GM10266 (cell line): ENCODE measurements at regions not wholly inside any gene's neighbourhood (a gene's known extent, or its start where the extent isn't known, plus 50 kb on each side); places are given as distances from the start of the nearest gene placed in this dataset.

Source experiments
- DNase-seq: peaks from one replicate; pipeline ENCODE4 v3.0.0; 2012; ENCODE audit errors: extremely low spot score
- TF ChIP-seq, protein P1 (sequence below): IDR thresholded peaks from 2 replicates; pipeline ENCODE4 v1.5.1; 2012; ENCODE audit warnings: mild to moderate bottlenecking, low read depth; ENCODE audit not compliant: control insufficient read depth, insufficient read depth; ENCODE audit errors: missing control alignments

DNA sequence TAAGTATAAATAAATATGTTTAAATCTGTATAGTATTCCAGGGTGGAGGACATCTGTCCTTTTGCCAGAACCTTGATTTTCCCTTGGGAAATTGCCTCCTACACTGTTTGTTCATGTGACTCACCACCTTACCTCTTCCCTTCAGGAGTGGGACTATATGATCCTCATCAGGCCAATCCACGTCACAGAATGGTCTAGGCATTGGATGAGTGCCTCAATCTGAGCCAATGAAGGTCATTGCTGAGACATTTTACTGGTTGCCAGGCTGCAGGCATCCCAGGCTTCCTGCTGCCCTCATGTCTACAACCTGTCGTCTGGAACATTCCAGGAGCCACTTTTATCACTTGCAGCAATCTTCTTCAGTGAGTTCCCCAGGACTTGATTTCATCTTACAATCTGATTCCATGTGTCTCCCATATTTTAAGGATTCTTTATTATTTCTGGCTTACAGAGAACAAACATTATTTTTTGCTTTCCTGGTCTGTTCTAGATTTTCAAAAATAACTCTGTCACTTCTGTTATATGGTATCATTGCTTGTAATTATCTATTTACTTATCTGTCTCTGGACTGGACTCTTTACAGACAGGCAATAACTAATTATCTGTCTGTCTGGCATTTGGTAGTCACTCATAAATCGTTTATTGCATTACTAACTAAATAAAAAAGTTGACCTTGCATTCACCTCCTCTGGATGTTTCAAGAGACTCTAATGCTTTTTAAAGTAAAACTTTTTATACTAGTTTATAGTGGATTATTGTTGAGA is 107.3 kb upstream of the APC start:
- DNase-seq = no peak
- TF ChIP-seq, protein P1, sequence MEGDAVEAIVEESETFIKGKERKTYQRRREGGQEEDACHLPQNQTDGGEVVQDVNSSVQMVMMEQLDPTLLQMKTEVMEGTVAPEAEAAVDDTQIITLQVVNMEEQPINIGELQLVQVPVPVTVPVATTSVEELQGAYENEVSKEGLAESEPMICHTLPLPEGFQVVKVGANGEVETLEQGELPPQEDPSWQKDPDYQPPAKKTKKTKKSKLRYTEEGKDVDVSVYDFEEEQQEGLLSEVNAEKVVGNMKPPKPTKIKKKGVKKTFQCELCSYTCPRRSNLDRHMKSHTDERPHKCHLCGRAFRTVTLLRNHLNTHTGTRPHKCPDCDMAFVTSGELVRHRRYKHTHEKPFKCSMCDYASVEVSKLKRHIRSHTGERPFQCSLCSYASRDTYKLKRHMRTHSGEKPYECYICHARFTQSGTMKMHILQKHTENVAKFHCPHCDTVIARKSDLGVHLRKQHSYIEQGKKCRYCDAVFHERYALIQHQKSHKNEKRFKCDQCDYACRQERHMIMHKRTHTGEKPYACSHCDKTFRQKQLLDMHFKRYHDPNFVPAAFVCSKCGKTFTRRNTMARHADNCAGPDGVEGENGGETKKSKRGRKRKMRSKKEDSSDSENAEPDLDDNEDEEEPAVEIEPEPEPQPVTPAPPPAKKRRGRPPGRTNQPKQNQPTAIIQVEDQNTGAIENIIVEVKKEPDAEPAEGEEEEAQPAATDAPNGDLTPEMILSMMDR = no peak

DNA sequence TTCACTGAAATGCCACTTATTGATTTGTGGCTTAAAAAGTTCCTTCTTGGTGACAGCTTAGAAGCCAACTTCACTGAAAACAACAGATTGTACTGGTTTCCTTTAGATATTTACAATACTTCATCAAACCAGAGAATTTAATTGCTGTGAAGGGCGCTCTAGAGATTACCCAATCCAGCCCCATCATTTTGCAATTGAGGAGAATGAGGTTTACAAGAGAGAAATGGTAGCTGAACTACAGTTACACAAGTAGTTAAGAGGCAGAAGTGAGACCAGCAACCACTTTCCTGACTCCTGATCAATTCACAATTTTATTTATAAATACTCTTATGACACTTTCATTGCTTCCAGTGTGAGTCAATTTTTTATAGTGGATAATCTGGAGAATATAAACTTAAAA is 103.5 kb upstream of the APC start:
- TF ChIP-seq, protein P1 = no peak
- DNase-seq = no peak

DNA sequence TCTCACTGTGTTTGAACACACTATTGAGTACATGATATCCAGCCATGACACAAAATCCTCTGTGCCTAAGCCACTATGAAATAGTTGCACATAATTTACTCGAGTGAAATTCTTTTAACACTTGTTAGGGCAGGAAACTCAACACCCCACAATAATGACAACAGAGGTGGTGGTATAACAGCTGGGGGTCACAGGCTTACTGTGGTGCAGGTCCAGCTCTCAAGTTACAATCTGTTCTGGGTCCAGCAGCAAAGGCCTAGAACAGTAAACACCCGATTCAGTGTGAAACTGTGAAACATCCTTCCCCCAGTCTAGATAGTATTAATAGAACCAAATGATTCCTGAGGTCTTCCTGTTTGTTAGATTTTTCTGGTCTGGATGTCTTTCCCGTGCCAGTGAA is 102.9 kb upstream of the APC start:
- no peak for DNase-seq
- TF ChIP-seq, protein P1 = no peak

DNA sequence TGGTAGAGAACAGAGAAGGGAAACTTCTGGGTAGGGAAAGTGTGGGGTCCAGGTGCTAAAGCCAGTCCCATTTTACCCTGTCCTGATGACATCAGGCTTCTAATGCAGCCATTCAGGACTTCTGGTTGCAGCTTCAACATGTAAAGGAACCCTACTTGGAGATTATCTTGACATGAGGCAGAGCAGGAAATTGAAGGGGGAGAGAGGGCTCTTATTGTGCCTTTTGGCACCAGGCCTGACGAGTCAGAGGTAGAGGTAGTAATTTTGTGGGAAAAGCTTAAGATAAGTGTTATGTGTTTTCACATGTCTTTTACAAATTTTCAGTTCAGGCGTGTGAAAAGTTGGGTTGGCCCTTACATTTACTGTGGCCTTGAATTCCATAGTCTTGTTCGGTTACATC is 102.4 kb upstream of the APC start:
- no peak for DNase-seq
- TF ChIP-seq, protein P1 = no peak

DNA sequence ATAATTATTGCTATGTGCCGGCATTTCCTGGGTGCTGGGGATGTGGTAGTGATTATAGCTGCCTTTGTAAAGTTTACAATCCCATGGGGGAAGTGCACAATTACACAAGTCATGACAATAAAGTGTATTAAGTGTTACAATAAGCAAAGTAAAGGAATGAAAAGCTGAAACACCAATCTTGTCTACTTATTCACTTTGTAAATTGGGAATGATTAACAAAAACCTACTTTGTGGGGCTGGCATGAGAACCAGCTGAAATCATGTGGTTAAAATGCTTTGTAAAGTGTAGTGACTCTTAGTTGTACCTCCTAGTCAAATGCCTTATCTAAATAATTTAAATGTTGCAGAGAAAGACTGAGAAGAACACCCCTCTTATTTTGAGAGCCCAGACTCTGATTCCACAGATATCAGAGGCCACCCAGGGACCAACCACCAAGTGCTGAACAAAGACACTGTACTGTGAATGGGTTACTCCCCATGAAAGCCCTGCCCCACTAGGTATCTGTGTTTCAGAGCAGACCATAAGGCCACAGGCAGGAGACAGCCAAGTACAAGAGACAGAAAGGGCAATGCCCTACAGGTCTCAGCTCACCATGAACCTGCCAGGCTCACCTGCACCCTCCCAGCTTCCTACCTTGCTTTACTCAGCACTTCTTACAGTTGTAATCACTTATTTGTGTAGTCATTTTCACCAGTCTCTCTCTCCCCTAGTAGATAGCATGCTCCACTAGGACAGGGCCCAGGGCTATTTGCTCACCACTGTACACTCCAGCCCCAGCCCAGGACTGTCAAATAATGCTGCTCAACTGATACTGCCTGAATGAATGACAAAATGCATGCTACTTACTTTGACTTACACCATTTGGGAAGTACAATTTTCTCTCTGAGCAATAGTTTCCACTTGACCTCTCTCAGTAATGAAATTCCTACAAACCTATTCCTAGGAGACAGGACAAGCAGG is 101.6 kb upstream of the APC start:
- DNase-seq = no peak
- TF ChIP-seq, protein P1 = no peak

DNA sequence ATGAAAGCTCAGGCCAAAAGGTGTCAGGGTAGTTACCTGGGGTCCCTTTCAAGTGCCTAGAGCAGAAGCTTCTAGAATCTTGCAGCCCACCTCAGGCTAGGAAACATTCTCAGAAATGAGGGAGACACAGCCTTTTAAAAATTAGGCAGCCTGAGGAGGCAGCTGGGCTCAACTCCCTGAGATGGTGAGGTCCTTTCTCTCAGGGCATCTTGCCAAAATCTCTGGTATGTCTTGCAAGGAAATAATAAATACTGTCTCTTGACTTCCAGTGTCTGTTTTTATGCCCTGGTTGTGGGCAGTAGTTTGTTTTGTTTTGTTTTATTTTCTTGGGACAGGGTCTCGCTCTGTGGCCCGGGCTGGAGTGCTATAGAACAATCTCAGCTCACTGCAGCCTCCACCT is 100.9 kb upstream of the APC start:
- TF ChIP-seq, protein P1 = no peak
- DNase-seq = no peak
